Activated CD4-positive, alpha-beta T cell treated with anti-CD3 and anti-CD28 coated beads, Interleukin-2, amount 10 ng/mL, durations not matched to agents 24 days and 14 days (primary cell): ENCODE measurements at regions not wholly inside any gene's neighbourhood (a gene's known extent, or its start where the extent isn't known, plus 50 kb on each side); places are given as distances from the start of the nearest gene placed in this dataset.

Experiments used
- DNase-seq: peaks from one replicate; pipeline ENCODE4 v3.0.0; 2022
- H3K27ac Mint-ChIP-seq: one replicate; pipeline ENCODE4 v1.8.0; 2022; ENCODE audit warnings: mild to moderate bottlenecking, mixed read lengths
- H3K27me3 Mint-ChIP-seq: one replicate; pipeline ENCODE4 v1.8.0; 2022; ENCODE audit warnings: mixed read lengths
- H3K36me3 Mint-ChIP-seq: one replicate; pipeline ENCODE4 v1.8.0; 2022; ENCODE audit warnings: low read depth, mild to moderate bottlenecking, mixed read lengths
- H3K4me1 Mint-ChIP-seq: one replicate; pipeline ENCODE4 v1.8.0; 2021; ENCODE audit warnings: mixed read lengths
- H3K4me3 Mint-ChIP-seq: one replicate; pipeline ENCODE4 v1.8.0; 2022; ENCODE audit warnings: mild to moderate bottlenecking, moderate library complexity, mixed read lengths
- H3K9me3 Mint-ChIP-seq: one replicate; pipeline ENCODE4 v1.8.0; 2021; ENCODE audit warnings: mixed read lengths
- intact Hi-C: fragments of 100-400 bp; cut with micrococcal nuclease; formaldehyde crosslinking; loops from one replicate; pipeline ENCODE4 v1.15.1; 2023

- no peak for DNase-seq
- Mint-ChIP-seq H3K27me3 (no peaks in the 10 kb centered on the region), H3K9me3 (no peaks in the 10 kb centered on the region), H3K4me1 (no peaks in the 10 kb centered on the region), H3K27ac (no peak overlapping the region), H3K4me3 (no peak overlapping the region), H3K36me3 (no peaks in the 10 kb centered on the region)
- intact Hi-C loops: no loop called here
These were observed 73.2 kb downstream of the MTNR1A start for GRCh38 chr4:186481998-186482790.

GRCh38 chr4:186475202-186475601, 80.2 kb downstream of the MTNR1A start:
- H3K36me3 Mint-ChIP-seq: no peaks in the 10 kb centered on the region
- H3K27me3 Mint-ChIP-seq: no peaks in the 10 kb centered on the region
- H3K9me3 Mint-ChIP-seq: no peaks in the 10 kb centered on the region
- no peak overlapping the region for H3K27ac Mint-ChIP-seq
- H3K4me1 Mint-ChIP-seq: no peaks in the 10 kb centered on the region
- intact Hi-C loops: no loop called here
- H3K4me3 Mint-ChIP-seq: no peak overlapping the region
- DNase-seq: no peak

GRCh38 chr4:186473933-186474332, 81.4 kb downstream of the MTNR1A start:
- Mint-ChIP-seq H3K4me3 (no peak overlapping the region), H3K27me3 (no peaks in the 10 kb centered on the region), H3K36me3 (no peaks in the 10 kb centered on the region), H3K4me1 (no peaks in the 10 kb centered on the region), H3K27ac (no peak overlapping the region), H3K9me3 (no peaks in the 10 kb centered on the region)
- intact Hi-C loops: no loop called here
- no peak for DNase-seq

DNA sequence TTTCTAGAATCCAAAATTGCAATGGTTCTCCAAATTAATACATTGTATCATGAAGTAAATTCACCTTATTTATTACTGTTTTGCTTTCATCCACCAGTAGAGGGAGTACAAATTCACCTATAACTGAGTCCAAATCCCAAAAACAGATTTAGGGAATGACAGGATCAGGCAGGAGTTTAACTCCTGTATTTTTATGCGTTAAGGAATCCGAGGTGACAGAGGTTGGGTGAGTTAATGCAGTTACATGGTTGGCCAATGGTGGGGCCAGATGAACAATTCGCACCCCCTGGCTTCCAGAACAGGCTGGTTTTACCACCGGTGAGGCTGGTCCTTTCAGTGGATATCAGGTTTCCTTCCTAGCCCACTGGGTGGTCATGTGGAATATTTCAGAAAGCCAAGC, 82.4 kb downstream of the MTNR1A start:
- intact Hi-C loops: no loop called here
- Mint-ChIP-seq H3K4me3 (no peak overlapping the region), H3K27ac (no peak overlapping the region), H3K4me1 (no peaks in the 10 kb centered on the region), H3K9me3 (no peaks in the 10 kb centered on the region), H3K27me3 (no peaks in the 10 kb centered on the region), H3K36me3 (no peaks in the 10 kb centered on the region)
- DNase-seq: no peak

DNA sequence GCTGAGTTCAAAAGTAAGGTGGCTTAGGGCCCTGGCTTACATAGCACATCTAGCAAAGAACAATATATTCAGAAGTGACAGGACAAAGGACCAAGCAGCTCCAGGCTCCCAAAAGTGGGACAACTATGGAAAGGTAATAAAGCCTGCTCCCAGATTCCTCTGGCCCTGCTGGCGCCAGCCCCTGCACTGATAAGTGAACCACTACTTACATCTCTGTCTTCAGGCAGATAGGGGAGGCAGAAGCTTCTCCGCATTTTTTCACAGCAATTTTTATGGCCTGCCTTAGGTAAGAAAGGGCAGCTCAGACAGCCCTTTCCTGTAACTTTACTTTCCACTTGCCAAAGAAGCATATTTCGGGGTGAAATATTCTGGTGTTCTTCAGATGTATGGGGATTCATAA, 83.9 kb downstream of the MTNR1A start:
- Mint-ChIP-seq H3K4me3 (no peak overlapping the region), H3K27me3 (no peaks in the 10 kb centered on the region), H3K4me1 (no peaks in the 10 kb centered on the region), H3K9me3 (no peaks in the 10 kb centered on the region), H3K27ac (no peak overlapping the region), H3K36me3 (no peaks in the 10 kb centered on the region)
- no peak for DNase-seq
- intact Hi-C loops: no loop called here

- Mint-ChIP-seq H3K4me3 (no peak overlapping the region), H3K36me3 (no peaks in the 10 kb centered on the region), H3K4me1 (no peaks in the 10 kb centered on the region), H3K9me3 (peaks cover 4% of the 10 kb centered on the region), H3K27me3 (no peaks in the 10 kb centered on the region), H3K27ac (no peak overlapping the region)
- intact Hi-C loops: no loop called here
- peak; percentile 19 for DNase-seq
These were observed 97.3 kb downstream of the MTNR1A start for GRCh38 chr4:186458050-186458449.

- Mint-ChIP-seq H3K36me3 (no peaks in the 10 kb centered on the region), H3K27ac (no peak overlapping the region), H3K4me3 (no peak overlapping the region), H3K4me1 (no peaks in the 10 kb centered on the region), H3K9me3 (peaks cover 18% of the 10 kb centered on the region), H3K27me3 (no peaks in the 10 kb centered on the region)
- DNase-seq: peak; percentile 10
- intact Hi-C loops: no loop called here
These were observed 103.4 kb downstream of the MTNR1A start for GRCh38 chr4:186451982-186452381.

DNA sequence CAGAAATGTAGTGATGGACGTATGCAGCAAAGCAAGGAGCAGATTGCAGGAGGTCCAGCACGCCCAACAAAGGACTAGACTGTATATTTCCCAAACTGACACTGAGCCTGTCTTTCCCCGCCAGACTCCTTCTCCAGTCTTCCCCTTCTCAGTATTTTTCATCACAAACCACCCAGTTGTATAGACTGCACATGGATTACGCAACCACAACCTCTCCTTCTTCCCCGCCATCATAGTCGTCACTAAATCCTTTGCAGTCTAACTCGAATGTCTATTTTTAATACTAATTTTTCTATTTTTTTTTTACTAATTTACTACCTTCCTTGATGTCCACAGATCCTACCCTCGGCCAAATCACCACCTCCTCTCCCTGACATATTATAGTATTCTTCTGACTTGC, 105.4 kb downstream of the MTNR1A start:
- Mint-ChIP-seq H3K4me1 (no peaks in the 10 kb centered on the region), H3K36me3 (no peaks in the 10 kb centered on the region), H3K9me3 (peaks cover 18% of the 10 kb centered on the region), H3K4me3 (no peak overlapping the region), H3K27ac (no peak overlapping the region), H3K27me3 (no peaks in the 10 kb centered on the region)
- peak; percentile 10 for DNase-seq
- intact Hi-C loops: no loop called here

DNA sequence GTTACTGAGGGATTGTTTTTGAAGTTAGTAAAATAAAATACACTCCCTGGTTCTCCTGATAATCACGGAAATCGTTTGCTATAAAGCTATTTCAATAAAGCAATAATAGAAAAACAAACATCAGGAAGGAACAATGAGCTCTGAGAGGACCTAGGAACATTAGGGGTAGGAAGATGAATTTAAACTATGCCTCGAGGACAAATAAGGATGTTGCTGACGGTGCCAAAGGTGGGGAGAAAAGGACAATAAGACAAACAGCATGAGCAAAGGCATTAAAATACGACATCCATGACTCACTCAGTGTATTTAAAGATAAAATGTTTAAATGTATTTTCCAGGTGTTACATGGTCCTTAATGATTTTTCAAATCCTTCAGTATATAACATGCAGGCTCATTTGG, 110.3 kb downstream of the MTNR1A start:
- DNase-seq: no peak
- H3K27ac Mint-ChIP-seq: no peak overlapping the region
- intact Hi-C loops: no loop called here
- no peak overlapping the region for H3K4me3 Mint-ChIP-seq
- no peaks in the 10 kb centered on the region for H3K36me3 Mint-ChIP-seq
- no peaks in the 10 kb centered on the region for H3K27me3 Mint-ChIP-seq
- no peaks in the 10 kb centered on the region for H3K4me1 Mint-ChIP-seq
- H3K9me3 Mint-ChIP-seq: no peaks in the 10 kb centered on the region

DNA sequence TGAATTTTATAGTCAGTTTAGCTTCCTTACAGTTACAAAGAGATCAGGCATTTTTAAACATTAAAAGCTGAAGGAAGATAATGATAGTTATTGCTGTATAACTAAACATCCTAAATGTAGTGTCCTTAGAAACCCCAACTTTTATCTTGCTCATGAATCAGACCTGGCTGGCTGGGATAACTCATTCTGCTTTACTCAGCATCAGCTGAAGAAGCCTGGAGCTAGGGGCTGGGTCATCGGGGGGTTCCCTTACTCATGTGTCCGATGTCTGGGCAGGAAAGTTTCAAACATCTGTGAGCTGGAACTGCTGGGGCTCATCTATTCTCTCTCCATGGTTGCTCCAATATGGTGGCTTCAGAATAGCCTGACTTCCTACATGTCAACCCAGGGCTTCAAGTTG, 113.9 kb downstream of the MTNR1A start:
- Mint-ChIP-seq H3K4me3 (no peak overlapping the region), H3K27me3 (no peaks in the 10 kb centered on the region), H3K27ac (no peak overlapping the region), H3K4me1 (no peaks in the 10 kb centered on the region), H3K36me3 (no peaks in the 10 kb centered on the region), H3K9me3 (no peaks in the 10 kb centered on the region)
- DNase-seq: peak; percentile 31
- intact Hi-C loops: no loop called here

DNA sequence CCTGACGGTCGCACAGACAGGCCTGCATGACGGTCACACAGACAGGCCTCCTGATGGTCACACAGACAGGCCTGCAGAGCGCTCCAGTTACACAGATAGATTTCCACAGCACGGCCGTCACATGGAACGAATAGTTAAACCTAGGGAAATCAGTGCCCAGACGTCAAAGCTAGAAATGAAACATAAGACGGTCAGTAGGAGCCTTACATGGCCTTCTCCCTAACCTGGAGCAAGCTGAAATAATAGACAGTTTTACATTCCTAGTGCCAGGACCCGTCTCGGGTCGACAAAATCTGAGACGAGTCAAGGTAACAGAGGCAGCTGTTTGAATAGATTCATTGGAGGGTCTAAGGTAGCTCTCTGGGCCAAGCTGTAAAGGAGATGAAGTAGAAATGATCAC, 126.9 kb downstream of the MTNR1A start:
- H3K4me3 Mint-ChIP-seq: no peak overlapping the region
- H3K4me1 Mint-ChIP-seq: no peaks in the 10 kb centered on the region
- no peak overlapping the region for H3K27ac Mint-ChIP-seq
- H3K9me3 Mint-ChIP-seq: no peaks in the 10 kb centered on the region
- peak; percentile 49 for DNase-seq
- intact Hi-C loops: no loop called here
- no peaks in the 10 kb centered on the region for H3K36me3 Mint-ChIP-seq
- H3K27me3 Mint-ChIP-seq: no peaks in the 10 kb centered on the region

- no peaks in the 10 kb centered on the region for H3K27me3 Mint-ChIP-seq
- H3K4me1 Mint-ChIP-seq: no peaks in the 10 kb centered on the region
- H3K27ac Mint-ChIP-seq: no peak overlapping the region
- DNase-seq: no peak
- intact Hi-C loops: no loop called here
- no peaks in the 10 kb centered on the region for H3K9me3 Mint-ChIP-seq
- no peaks in the 10 kb centered on the region for H3K36me3 Mint-ChIP-seq
- no peak overlapping the region for H3K4me3 Mint-ChIP-seq
These were observed 130.6 kb downstream of the MTNR1A start for GRCh38 chr4:186424745-186425144.

- intact Hi-C loops: no loop called here
- H3K9me3 Mint-ChIP-seq: no peaks in the 10 kb centered on the region
- H3K4me3 Mint-ChIP-seq: no peak overlapping the region
- H3K36me3 Mint-ChIP-seq: no peaks in the 10 kb centered on the region
- H3K27me3 Mint-ChIP-seq: no peaks in the 10 kb centered on the region
- no peaks in the 10 kb centered on the region for H3K4me1 Mint-ChIP-seq
- no peak overlapping the region for H3K27ac Mint-ChIP-seq
- peak; percentile 0 for DNase-seq
These were observed 133.1 kb downstream of the MTNR1A start for GRCh38 chr4:186422296-186422695.

- H3K9me3 Mint-ChIP-seq: no peaks in the 10 kb centered on the region
- no peak overlapping the region for H3K27ac Mint-ChIP-seq
- no peaks in the 10 kb centered on the region for H3K4me1 Mint-ChIP-seq
- intact Hi-C loops: no loop called here
- H3K36me3 Mint-ChIP-seq: no peaks in the 10 kb centered on the region
- no peak overlapping the region for H3K4me3 Mint-ChIP-seq
- H3K27me3 Mint-ChIP-seq: no peaks in the 10 kb centered on the region
- peak; percentile 24 for DNase-seq
These were observed 138.8 kb downstream of the MTNR1A start for GRCh38 chr4:186416451-186417060.

GRCh38 chr4:186414390-186414789, 141.0 kb downstream of the MTNR1A start:
- H3K9me3 Mint-ChIP-seq: no peaks in the 10 kb centered on the region
- no peaks in the 10 kb centered on the region for H3K36me3 Mint-ChIP-seq
- intact Hi-C loops: no loop called here
- H3K4me1 Mint-ChIP-seq: no peaks in the 10 kb centered on the region
- no peak overlapping the region for H3K27ac Mint-ChIP-seq
- no peak overlapping the region for H3K4me3 Mint-ChIP-seq
- DNase-seq: peak; percentile 10
- H3K27me3 Mint-ChIP-seq: no peaks in the 10 kb centered on the region
